NCI-H345 treated with DMSO at 0.1 percent for 48 hours (cell line): ENCODE measurements at regions not wholly inside any gene's neighbourhood (a gene's known extent, or its start where the extent isn't known, plus 50 kb on each side); places are given as distances from the start of the nearest gene placed in this dataset.

Experiments used
- DNase-seq: peaks from one replicate; lab custom pipeline; 2025; ENCODE audit not compliant: unreplicated experiment; lab: John Stamatoyannopoulos, UW

- no peak for DNase-seq
These were observed 249.0 kb upstream of the VCX3A start for GRCh38 chrX:6783912-6784311.

- DNase-seq, result no peak
These were observed 247.9 kb upstream of the VCX3A start for GRCh38 chrX:6782831-6783230.

GRCh38 chrX:6778544-6779503 is 243.9 kb upstream of the VCX3A start:
- no peak for DNase-seq

GRCh38 chrX:6777238-6778002 is 242.5 kb upstream of the VCX3A start:
- no peak for DNase-seq

- no peak for DNase-seq
These were observed 236.0 kb upstream of the VCX3A start for GRCh38 chrX:6770936-6771335.

- DNase-seq, result peak; percentile 38
These were observed 234.0 kb upstream of the VCX3A start for GRCh38 chrX:6768881-6769280.

- DNase-seq, result no peak
These were observed 226.3 kb upstream of the VCX3A start for GRCh38 chrX:6761251-6761650.

GRCh38 chrX:6759655-6760375 is 224.9 kb upstream of the VCX3A start:
- DNase-seq, result no peak

GRCh38 chrX:6758234-6758633 is 223.3 kb upstream of the VCX3A start:
- DNase-seq, result no peak

GRCh38 chrX:6757631-6758030 is 222.7 kb upstream of the VCX3A start:
- no peak for DNase-seq

- no peak for DNase-seq
These were observed 213.7 kb upstream of the VCX3A start for GRCh38 chrX:6748595-6748994.

- no peak for DNase-seq
These were observed 203.9 kb upstream of the VCX3A start for GRCh38 chrX:6738518-6739470.

- DNase-seq, result no peak
These were observed 200.1 kb upstream of the VCX3A start for GRCh38 chrX:6734844-6735634.

- DNase-seq, result no peak
These were observed 197.2 kb upstream of the VCX3A start for GRCh38 chrX:6732101-6732500.

- DNase-seq, result no peak
These were observed 194.7 kb upstream of the VCX3A start for GRCh38 chrX:6729626-6730025.

GRCh38 chrX:6718766-6719165 is 183.8 kb upstream of the VCX3A start:
- no peak for DNase-seq

GRCh38 chrX:6708676-6709380 is 173.9 kb upstream of the VCX3A start:
- no peak for DNase-seq

- DNase-seq, result no peak
These were observed 173.1 kb upstream of the VCX3A start for GRCh38 chrX:6708041-6708440.

GRCh38 chrX:6707497-6707896 is 172.6 kb upstream of the VCX3A start:
- DNase-seq, result no peak
